Body of pancreas (tissue), 4 donors: ENCODE measurements at regions not wholly inside any gene's neighbourhood (a gene's known extent, or its start where the extent isn't known, plus 50 kb on each side); places are given as distances from the start of the nearest gene placed in this dataset.

Experiments
- ATAC-seq: fragments of 150-250 bp; one replicate; pipeline ENCODE4 v1.9.1; 2016
- DNase-seq, 4 donors: peaks; one replicate each; pipeline ENCODE4 v3.0.0-alpha.2; 2019
- H3K27ac ChIP-seq, 4 donors: fragments of 200-600 bp; sonication (generic); 1 replicate in 3 of 4; 2 replicates in 1 of 4; pipeline versions ENCODE4 v1.5.1 to v1.6.1; 2016 to 2019; ENCODE audit warnings: mild to moderate bottlenecking in 1 of 4, mixed read lengths in 1 of 4, moderate library complexity in 1 of 4
- H3K27me3 ChIP-seq, 2 donors: fragments of 200-600 bp; sonication (generic); one replicate each; pipeline ENCODE4 v1.6.0; 2016; ENCODE audit warnings: mild to moderate bottlenecking in 1 of 2
- H3K36me3 ChIP-seq, 2 donors: fragments of 200-600 bp; sonication (generic); replicated peaks in 1 of 2; 2 replicates each; pipeline ENCODE4 v1.5.1; 2016; ENCODE audit warnings: low read depth in 2 of 2; ENCODE audit not compliant: insufficient read depth in 1 of 2
- H3K4me1 ChIP-seq: fragments of 200-600 bp; sonication (generic); one replicate; pipeline ENCODE4 v1.6.0; 2016
- H3K4me3 ChIP-seq, 2 donors: fragments of 200-600 bp; sonication (generic); 1 replicate in 1 of 2; 2 replicates in 1 of 2; pipeline ENCODE4 v1.5.1; 2016 to 2019
- H3K9me3 ChIP-seq, 3 donors: fragments of 200-600 bp; sonication (generic); 1 replicate in 2 of 3; 2 replicates in 1 of 3; pipeline ENCODE4 v1.5.1; 2016
- POLR2A ChIP-seq, 3 donors: fragments of 450-650 bp; IDR thresholded peaks; one replicate each; pipeline ENCODE4 v1.6.1; 2016; ENCODE audit warnings: antibody characterized with exemption in 3 of 3, mild to moderate bottlenecking in 2 of 3
- WGBS, 2 donors: methylation state at CpG; one replicate each; pipeline ENCODE4 v1.1.5; 2017; 5-methylcytosine and 5-hydroxymethylcytosine counted together
- intact Hi-C: fragments of 100-400 bp; cut with DNase I; formaldehyde crosslinking; loops from one replicate; pipeline ENCODE4 v1.15.1; 2023
- TF ChIP-seq, protein P1 (sequence below), 7 experiments: fragments of 450-650 bp in 4 of 7; fragments of 200-600 bp in 3 of 7; sonication (generic) in 3 of 7; IDR thresholded peaks; one replicate each; pipeline ENCODE4 v1.5.1; 2016 to 2019; ENCODE audit warnings: antibody characterized with exemption in 7 of 7

DNA sequence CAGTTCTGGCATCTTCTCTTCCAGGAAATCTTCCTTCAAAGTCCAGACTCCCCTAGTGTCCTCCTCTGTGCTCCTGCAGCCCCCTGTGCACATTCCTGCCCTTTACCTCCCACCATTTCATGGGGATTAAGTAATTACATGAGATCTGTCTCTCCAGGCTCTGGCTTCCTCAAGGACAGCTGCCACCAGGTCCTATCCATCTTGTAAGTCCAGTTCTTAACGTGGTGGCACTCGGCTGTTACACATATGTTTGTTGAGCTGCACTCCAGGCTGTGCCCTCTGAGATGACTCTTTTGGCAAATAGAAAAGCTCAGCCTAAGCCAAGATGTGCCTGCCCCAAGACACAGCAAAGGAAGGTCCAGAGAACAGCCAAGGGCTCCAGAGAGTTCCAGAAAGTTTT, 57.4 kb upstream of the CAMK1G start:
- DNase-seq (no peak), ATAC-seq (no peak)

DNA sequence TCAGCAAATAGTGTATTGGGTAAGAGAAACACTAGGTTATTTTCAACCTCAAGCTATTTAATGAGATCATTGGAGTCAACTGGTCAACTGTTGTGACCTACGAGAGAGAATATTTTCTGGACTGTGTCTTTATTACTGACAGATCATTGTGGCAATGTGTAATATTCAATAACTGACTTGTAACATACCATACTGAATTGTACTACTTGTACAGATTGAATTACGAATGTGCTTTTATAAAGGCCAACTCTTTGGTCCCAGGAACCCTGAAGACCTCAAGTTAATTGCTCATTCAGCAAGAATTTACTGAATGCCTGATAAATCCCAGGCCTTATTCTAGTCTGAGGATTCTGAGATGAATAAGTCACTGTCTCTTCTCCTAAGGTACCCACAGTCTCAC, 56.1 kb upstream of the CAMK1G start:
- Histone ChIP-seq H3K27me3 (no peaks in the 10 kb centered on the region), H3K4me3 (no peak overlapping the region), H3K4me1 (peaks cover 12% of the 10 kb centered on the region), H3K9me3 (no peaks in the 10 kb centered on the region), H3K36me3 (no peaks in the 10 kb centered on the region), H3K27ac (no peak overlapping the region)
- no peak for TF ChIP-seq POLR2A (IDR thresholded peaks at IDR 0.05)
- TF ChIP-seq, protein P1, sequence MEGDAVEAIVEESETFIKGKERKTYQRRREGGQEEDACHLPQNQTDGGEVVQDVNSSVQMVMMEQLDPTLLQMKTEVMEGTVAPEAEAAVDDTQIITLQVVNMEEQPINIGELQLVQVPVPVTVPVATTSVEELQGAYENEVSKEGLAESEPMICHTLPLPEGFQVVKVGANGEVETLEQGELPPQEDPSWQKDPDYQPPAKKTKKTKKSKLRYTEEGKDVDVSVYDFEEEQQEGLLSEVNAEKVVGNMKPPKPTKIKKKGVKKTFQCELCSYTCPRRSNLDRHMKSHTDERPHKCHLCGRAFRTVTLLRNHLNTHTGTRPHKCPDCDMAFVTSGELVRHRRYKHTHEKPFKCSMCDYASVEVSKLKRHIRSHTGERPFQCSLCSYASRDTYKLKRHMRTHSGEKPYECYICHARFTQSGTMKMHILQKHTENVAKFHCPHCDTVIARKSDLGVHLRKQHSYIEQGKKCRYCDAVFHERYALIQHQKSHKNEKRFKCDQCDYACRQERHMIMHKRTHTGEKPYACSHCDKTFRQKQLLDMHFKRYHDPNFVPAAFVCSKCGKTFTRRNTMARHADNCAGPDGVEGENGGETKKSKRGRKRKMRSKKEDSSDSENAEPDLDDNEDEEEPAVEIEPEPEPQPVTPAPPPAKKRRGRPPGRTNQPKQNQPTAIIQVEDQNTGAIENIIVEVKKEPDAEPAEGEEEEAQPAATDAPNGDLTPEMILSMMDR (IDR thresholded peaks at IDR 0.05), result no peak
- ATAC-seq (no peak), DNase-seq (no peak)
- WGBS, 2 donors, result 79 to 94% methylated on average over 2 of the region's 2 CpGs
- intact Hi-C loops, result no loop called here

More for the DNA sequence above, 57.4 kb upstream of the CAMK1G start:
- Histone ChIP-seq H3K36me3 (no peaks in the 10 kb centered on the region), H3K9me3 (no peaks in the 10 kb centered on the region), H3K4me3 (no peak overlapping the region), H3K27me3 (no peaks in the 10 kb centered on the region), H3K27ac (no peak overlapping the region), H3K4me1 (peaks cover 12% of the 10 kb centered on the region)
- intact Hi-C loops, result no loop called here
- 55 to 69% methylated on average over 2 of the region's 2 CpGs for WGBS, 2 donors
- no peak for TF ChIP-seq POLR2A (IDR thresholded peaks at IDR 0.05)
- TF ChIP-seq, protein P1 (IDR thresholded peaks at IDR 0.05), result no peak

DNA sequence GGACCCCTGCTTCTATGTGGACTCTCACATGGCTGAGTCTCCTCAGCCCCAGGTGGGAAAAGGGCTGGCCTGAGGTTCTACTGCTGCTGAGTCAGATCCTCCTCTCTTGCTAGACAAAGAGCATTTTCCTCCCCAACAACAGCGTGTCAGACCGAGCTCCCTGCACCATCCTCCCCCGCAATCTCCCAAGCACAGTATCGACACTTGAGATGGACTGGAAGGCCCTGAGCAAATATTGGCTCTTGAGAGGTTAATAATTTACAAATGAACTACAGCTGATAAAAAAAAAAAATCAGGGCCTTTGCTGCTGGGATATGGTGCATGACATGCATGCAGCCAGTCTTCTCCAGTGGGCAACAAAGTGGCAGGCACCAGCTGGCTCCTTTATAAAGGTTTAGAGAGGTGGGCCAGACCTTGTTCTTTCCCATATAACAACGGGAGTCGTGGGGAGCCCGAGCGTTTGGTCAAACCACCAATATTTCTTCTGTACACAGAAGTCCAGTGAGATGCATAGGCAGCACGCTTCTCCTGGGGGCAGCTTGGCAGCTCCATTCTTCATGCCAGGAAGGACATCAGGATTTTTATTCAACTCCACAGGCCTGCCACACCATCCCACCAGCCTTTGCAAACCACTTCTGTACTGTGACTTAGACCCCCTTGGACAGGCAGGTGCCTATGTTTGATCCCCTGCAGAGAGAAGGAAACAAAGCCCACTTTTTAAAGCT, 55.4 kb upstream of the CAMK1G start:
- intact Hi-C loops, result no loop called here
- TF ChIP-seq POLR2A (IDR thresholded peaks at IDR 0.05), result no peak
- TF ChIP-seq, protein P1 (IDR thresholded peaks at IDR 0.05), result no peak
- H3K27me3 ChIP-seq, result no peaks in the 10 kb centered on the region
- ATAC-seq (peak; percentile 88), DNase-seq (peak; percentile 18 to 65 (median 43))
- no peak overlapping the region for H3K4me3 ChIP-seq
- H3K4me1 ChIP-seq, result peaks cover 12% of the 10 kb centered on the region
- H3K36me3 ChIP-seq, result no peaks in the 10 kb centered on the region
- H3K9me3 ChIP-seq, result no peaks in the 10 kb centered on the region
- 17 to 20% methylated on average over 9 of the region's 9 CpGs for WGBS, 2 donors
- no peak overlapping the region for H3K27ac ChIP-seq

DNA sequence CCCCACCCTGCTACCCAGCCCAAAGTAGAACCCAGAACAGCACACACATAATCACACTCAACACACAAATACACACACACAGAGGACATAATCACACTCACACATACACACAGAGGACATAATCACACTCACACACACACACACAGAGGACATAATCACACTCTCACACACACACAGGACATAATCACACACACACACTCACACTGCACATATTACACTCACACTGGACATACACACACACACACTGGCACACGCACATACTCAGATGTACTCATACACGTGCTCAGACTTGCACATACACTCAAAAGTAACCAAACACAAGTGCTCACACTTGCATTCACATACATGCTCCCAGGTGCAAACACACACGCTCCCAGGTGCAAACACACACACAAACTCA, 54.3 kb upstream of the CAMK1G start:
- WGBS, 2 donors, result 73 to 77% methylated on average over 3 of the region's 3 CpGs
- H3K27ac ChIP-seq, result no peak overlapping the region
- no peak overlapping the region for H3K4me3 ChIP-seq
- H3K27me3 ChIP-seq, result no peaks in the 10 kb centered on the region
- ATAC-seq, result no peak
- no peaks in the 10 kb centered on the region for H3K9me3 ChIP-seq
- peaks cover 12% of the 10 kb centered on the region for H3K4me1 ChIP-seq
- no peaks in the 10 kb centered on the region for H3K36me3 ChIP-seq
- intact Hi-C loops, result no loop called here
- TF ChIP-seq POLR2A (IDR thresholded peaks at IDR 0.05), result no peak
- TF ChIP-seq, protein P1 (IDR thresholded peaks at IDR 0.05), result no peak
- DNase-seq, result no peak

DNA sequence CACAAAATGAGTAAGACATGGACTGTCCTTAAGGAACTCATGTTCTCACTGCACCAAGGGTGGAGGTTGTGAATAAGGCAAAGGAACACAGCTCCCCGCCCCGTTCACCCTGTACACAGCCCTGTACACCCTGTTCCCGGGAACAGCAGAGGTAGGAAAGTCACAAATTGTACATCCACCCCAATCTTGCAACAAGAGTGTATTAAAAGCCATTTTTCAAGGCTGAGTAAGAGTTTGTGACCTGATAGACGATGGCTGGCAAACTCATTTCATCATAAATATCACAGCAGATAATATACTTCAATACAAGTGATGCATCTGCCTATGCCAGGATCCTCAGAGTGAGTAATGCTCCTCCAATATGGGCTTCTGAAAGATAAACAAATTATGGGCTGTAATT, 52.5 kb upstream of the CAMK1G start:
- H3K4me1 ChIP-seq, result peaks cover 12% of the 10 kb centered on the region
- H3K27ac ChIP-seq, result no peak overlapping the region
- intact Hi-C loops, result no loop called here
- ATAC-seq, result no peak
- H3K36me3 ChIP-seq, result no peaks in the 10 kb centered on the region
- TF ChIP-seq, protein P1 (IDR thresholded peaks at IDR 0.05), result no peak
- H3K27me3 ChIP-seq, result no peaks in the 10 kb centered on the region
- H3K4me3 ChIP-seq, result no peak overlapping the region
- 85 to 89% methylated on average over 4 of the region's 4 CpGs for WGBS, 2 donors
- DNase-seq, result no peak
- no peaks in the 10 kb centered on the region for H3K9me3 ChIP-seq
